ENCODE measurements at regions not wholly inside any gene's neighbourhood (a gene's known extent, or its start where the extent isn't known, plus 50 kb on each side); places are given as distances from the start of the nearest gene placed in this dataset.

DNA sequence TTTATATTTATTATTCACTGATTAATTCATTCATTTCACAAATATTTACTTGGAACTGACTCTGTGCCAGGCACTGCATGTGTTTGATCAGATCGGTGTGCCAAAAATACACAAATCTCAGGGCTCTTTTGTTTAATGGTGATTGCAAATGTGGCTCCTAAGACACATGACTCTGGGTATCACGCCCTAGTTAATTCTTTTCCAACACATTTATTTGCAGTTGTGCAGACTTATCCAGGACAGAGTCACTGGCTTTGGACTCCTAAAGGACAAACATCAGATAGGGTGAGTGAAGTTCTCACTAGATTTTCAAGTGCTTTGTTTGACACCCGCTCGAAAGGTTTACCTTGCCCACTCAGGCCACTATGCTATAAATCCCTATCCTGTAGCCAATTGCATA, 335.5 kb downstream of the BARHL2 start:
- no peaks in the 10 kb centered on the region for H3K9me3 ChIP-seq
- WGBS, 2 donors: 40 to 45% methylated on average over 4 of the region's 4 CpGs
- intact Hi-C loops (cut with DNase I): no loop called here
- no peaks in the 10 kb centered on the region for H3K36me3 ChIP-seq (replicated peaks in 1 of 2; ENCODE audit: insufficient read depth in 1 of 2, low read depth in 2 of 2)
- ATAC-seq (no peak), DNase-seq (no peak)
- no peak overlapping the region for H3K4me3 ChIP-seq
- H3K27ac ChIP-seq: no peak overlapping the region
- no peaks in the 10 kb centered on the region for H3K4me1 ChIP-seq
- TF ChIP-seq, protein P1, sequence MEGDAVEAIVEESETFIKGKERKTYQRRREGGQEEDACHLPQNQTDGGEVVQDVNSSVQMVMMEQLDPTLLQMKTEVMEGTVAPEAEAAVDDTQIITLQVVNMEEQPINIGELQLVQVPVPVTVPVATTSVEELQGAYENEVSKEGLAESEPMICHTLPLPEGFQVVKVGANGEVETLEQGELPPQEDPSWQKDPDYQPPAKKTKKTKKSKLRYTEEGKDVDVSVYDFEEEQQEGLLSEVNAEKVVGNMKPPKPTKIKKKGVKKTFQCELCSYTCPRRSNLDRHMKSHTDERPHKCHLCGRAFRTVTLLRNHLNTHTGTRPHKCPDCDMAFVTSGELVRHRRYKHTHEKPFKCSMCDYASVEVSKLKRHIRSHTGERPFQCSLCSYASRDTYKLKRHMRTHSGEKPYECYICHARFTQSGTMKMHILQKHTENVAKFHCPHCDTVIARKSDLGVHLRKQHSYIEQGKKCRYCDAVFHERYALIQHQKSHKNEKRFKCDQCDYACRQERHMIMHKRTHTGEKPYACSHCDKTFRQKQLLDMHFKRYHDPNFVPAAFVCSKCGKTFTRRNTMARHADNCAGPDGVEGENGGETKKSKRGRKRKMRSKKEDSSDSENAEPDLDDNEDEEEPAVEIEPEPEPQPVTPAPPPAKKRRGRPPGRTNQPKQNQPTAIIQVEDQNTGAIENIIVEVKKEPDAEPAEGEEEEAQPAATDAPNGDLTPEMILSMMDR (IDR thresholded peaks at IDR 0.05): no peak
- TF ChIP-seq POLR2A (IDR thresholded peaks at IDR 0.05): no peak
- H3K27me3 ChIP-seq: no peaks in the 10 kb centered on the region

DNA sequence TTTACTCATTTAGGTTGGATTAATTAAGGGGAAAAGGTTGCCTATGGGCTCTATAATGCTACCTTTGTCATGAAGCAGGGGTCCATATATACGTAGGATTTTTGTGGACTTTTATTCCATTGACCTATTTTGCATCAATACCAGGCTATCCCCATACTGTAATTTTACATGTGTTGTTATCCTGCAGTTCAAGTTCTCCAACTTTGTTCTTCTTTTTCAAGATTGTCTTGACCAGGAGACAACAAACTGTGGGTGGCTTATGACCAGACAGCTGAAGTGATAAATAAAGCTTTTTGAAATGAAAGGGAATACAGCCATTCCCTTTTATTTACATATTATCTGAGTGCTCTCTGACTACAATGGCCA, 345.7 kb downstream of the BARHL2 start:
- intact Hi-C loops (cut with DNase I): no loop called here
- WGBS, 2 donors: 41 to 55% methylated on average over 1 of the region's 1 CpG
- Histone ChIP-seq H3K9me3 (no peaks in the 10 kb centered on the region), H3K27me3 (no peaks in the 10 kb centered on the region), H3K4me1 (no peaks in the 10 kb centered on the region), H3K27ac (no peak overlapping the region), H3K36me3 (replicated peaks in 1 of 2; ENCODE audit: insufficient read depth in 1 of 2, low read depth in 2 of 2) (no peaks in the 10 kb centered on the region), H3K4me3 (no peak overlapping the region)
- no peak for ATAC-seq
- DNase-seq: no peak
- TF ChIP-seq, protein P1 (IDR thresholded peaks at IDR 0.05): no peak
- TF ChIP-seq POLR2A (IDR thresholded peaks at IDR 0.05): no peak

- Histone ChIP-seq H3K4me3 (no peak overlapping the region), H3K4me1 (no peaks in the 10 kb centered on the region), H3K36me3 (replicated peaks in 1 of 2; ENCODE audit: insufficient read depth in 1 of 2, low read depth in 2 of 2) (no peaks in the 10 kb centered on the region), H3K27me3 (no peaks in the 10 kb centered on the region), H3K27ac (no peak overlapping the region), H3K9me3 (no peaks in the 10 kb centered on the region)
- WGBS, 2 donors: 74 to 85% methylated on average over 4 of the region's 4 CpGs
- DNase-seq (no peak), ATAC-seq (no peak)
- TF ChIP-seq, protein P1 (IDR thresholded peaks at IDR 0.05): no peak
- TF ChIP-seq POLR2A (IDR thresholded peaks at IDR 0.05): no peak
- intact Hi-C loops (cut with DNase I): no loop called here
These were observed 346.2 kb downstream of the BARHL2 start for GRCh38 chr1:90370686-90371447.

- Histone ChIP-seq H3K9me3 (no peaks in the 10 kb centered on the region), H3K36me3 (replicated peaks in 1 of 2; ENCODE audit: insufficient read depth in 1 of 2, low read depth in 2 of 2) (no peaks in the 10 kb centered on the region), H3K27me3 (no peaks in the 10 kb centered on the region), H3K4me1 (no peaks in the 10 kb centered on the region), H3K4me3 (no peak overlapping the region), H3K27ac (no peak overlapping the region)
- intact Hi-C loops (cut with DNase I): no loop called here
- DNase-seq: no peak
- no peak for ATAC-seq
- TF ChIP-seq, protein P1 (IDR thresholded peaks at IDR 0.05): no peak
- TF ChIP-seq POLR2A (IDR thresholded peaks at IDR 0.05): no peak
- 76 to 86% methylated on average over 2 of the region's 2 CpGs for WGBS, 2 donors
These were observed 354.9 kb downstream of the BARHL2 start for GRCh38 chr1:90362163-90362562.

DNA sequence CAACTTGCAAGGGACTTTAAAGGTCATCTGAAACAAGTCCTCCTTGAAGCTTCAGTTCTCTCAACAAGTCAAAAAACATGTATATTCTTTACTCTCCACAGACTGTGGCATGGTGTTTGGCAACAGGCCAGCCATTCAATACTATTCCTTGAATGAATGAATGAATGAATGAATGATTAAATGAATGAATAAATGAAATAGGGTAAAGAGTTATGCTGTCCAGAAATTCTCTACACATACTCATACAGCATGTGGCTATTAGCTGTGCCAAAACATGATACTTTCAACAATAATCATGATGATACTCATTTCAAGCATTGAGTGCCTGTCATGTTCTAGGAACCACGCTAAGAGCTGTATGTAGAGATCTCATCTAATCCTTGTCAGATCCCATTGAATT, 356.1 kb downstream of the BARHL2 start:
- ATAC-seq (no peak), DNase-seq (no peak)
- H3K36me3 ChIP-seq (replicated peaks in 1 of 2; ENCODE audit: insufficient read depth in 1 of 2, low read depth in 2 of 2): no peaks in the 10 kb centered on the region
- TF ChIP-seq, protein P1 (IDR thresholded peaks at IDR 0.05): no peak
- no peak for TF ChIP-seq POLR2A (IDR thresholded peaks at IDR 0.05)
- H3K4me1 ChIP-seq: no peaks in the 10 kb centered on the region
- WGBS, 2 donors: 84% methylated on average over 1 of the region's 1 CpG
- intact Hi-C loops (cut with DNase I): no loop called here
- no peaks in the 10 kb centered on the region for H3K27me3 ChIP-seq
- no peak overlapping the region for H3K4me3 ChIP-seq
- no peak overlapping the region for H3K27ac ChIP-seq
- no peaks in the 10 kb centered on the region for H3K9me3 ChIP-seq
